Right lobe of liver (tissue), 4 donors: ENCODE measurements at regions not wholly inside any gene's neighbourhood (a gene's known extent, or its start where the extent isn't known, plus 50 kb on each side); places are given as distances from the start of the nearest gene placed in this dataset.

Source experiments
- POLR2A ChIP-seq: fragments of 450-650 bp; IDR thresholded peaks from one replicate; pipeline ENCODE4 v1.6.1; 2017; ENCODE audit warnings: antibody characterized with exemption, mild to moderate bottlenecking
- TF ChIP-seq, protein P1 (sequence below), 4 donors: fragments of 200-600 bp in 3 of 4; fragments of 450-650 bp in 1 of 4; IDR thresholded peaks; one replicate each; pipeline versions ENCODE4 v1.5.1 to v1.8.0; 2016 to 2022; ENCODE audit warnings: antibody characterized with exemption in 4 of 4, mild to moderate bottlenecking in 2 of 4
- donor health status: DM: no; HTN: no; CAD: no.
- donor health status: DM: no; HTN: no; CAD: no.
- donor health status: DM: no; HTN: yes; CAD: no.

DNA sequence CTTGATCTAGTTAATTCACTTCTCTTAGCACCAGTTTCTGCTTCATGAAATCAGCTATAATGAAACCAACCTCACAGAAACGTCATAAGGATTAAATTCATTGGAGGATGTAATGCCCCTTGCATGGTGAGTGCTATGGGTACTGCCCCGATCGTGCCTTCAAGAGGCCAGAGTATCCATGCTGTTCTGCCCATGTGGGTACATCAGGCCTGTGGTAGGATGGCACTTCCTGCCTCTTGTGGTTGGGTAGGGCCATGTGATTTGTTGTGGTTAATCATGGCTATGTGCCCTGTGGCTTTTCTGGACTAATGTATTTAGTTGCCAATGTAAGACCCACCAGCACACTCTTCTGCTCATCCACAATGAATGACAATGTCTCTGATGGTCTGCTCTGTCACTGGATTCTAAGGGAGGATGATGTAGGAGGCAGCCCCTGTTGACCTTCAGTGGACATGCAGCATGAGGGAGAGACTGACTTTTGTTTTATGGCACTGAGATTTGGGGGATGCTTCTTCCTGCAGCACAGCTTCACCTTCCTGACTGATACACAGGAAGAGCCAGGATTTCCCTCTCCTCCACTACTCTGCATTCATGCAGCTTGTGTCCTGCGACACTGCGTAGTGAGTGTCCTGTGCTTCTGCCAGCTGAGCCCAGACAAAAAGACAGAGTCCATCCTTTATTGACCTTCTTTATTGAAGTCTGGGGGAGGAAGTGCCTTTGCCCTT is 66.2 kb downstream of the DHCR7 start:
- TF ChIP-seq, protein P1, sequence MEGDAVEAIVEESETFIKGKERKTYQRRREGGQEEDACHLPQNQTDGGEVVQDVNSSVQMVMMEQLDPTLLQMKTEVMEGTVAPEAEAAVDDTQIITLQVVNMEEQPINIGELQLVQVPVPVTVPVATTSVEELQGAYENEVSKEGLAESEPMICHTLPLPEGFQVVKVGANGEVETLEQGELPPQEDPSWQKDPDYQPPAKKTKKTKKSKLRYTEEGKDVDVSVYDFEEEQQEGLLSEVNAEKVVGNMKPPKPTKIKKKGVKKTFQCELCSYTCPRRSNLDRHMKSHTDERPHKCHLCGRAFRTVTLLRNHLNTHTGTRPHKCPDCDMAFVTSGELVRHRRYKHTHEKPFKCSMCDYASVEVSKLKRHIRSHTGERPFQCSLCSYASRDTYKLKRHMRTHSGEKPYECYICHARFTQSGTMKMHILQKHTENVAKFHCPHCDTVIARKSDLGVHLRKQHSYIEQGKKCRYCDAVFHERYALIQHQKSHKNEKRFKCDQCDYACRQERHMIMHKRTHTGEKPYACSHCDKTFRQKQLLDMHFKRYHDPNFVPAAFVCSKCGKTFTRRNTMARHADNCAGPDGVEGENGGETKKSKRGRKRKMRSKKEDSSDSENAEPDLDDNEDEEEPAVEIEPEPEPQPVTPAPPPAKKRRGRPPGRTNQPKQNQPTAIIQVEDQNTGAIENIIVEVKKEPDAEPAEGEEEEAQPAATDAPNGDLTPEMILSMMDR (IDR thresholded peaks at IDR 0.05) = no peak
- no peak for TF ChIP-seq POLR2A
